ENCODE measurements at regions not wholly inside any gene's neighbourhood (a gene's known extent, or its start where the extent isn't known, plus 50 kb on each side); places are given as distances from the start of the nearest gene placed in this dataset.
"Not testable (repeated sequence)": the region's sequence is repeated elsewhere in the genome, so short reads cannot be mapped to it uniquely, and the experiment has no call there.

- 7 to 23% (median 14%) methylated on average over 4 of the region's 4 CpGs for WGBS, 3 donors
- Histone ChIP-seq H3K36me3 (no peaks in the 10 kb centered on the region), H3K4me3 (no peak overlapping the region), H3K4me1 (ENCODE audit: insufficient read depth) (peaks cover 5% of the 10 kb centered on the region), H3K9me3 (no peaks in the 10 kb centered on the region), H3K27me3 (no peaks in the 10 kb centered on the region), H3K27ac (no peak overlapping the region)
- intact Hi-C loops (cut with DNase I): no loop called here
- no peak for DNase-seq
- TF ChIP-seq CTCF (IDR thresholded peaks at IDR 0.05): no peak
- TF ChIP-seq POLR2A (IDR thresholded peaks at IDR 0.05): no peak
- no peak for TF ChIP-seq EP300 (IDR thresholded peaks at IDR 0.05)
Observed at GRCh38 chr10:4270116-4270515, 485.1 kb upstream of the KLF6 start.

DNA sequence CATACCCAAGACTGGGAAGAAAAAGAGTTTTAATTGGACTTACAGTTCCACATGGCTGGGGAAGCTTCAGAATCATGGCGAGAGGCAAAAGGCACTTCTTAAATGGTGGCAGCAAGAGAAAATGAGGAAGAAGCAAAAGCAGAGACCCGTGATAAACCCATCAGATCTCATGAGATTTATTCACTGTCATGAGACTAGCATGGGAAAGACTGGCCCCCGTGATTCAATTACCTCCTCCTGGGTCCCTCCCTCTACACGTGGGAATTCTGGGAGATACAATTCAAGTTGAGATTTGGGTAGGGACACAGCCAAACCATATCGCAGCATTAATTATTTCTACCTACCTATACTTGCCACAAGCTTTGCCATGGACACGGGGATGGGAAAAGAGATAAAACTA is 483.5 kb upstream of the KLF6 start:
- H3K9me3 ChIP-seq, H3K27ac ChIP-seq, DNase-seq, H3K4me3 ChIP-seq, H3K36me3 ChIP-seq, H3K27me3 ChIP-seq: not testable (repeated sequence)
- intact Hi-C loops (cut with DNase I): loop anchor here in 1 of 4 donors (10.0 kb wide), 1 partner anchor 794 kb away; no protein-coding TSS in a partner anchor
- peaks cover 11% of the 10 kb centered on the region for H3K4me1 ChIP-seq (ENCODE audit: insufficient read depth)
- 94 to 97% (median 94%) methylated on average over 6 of the region's 6 CpGs for WGBS, 3 donors

DNA sequence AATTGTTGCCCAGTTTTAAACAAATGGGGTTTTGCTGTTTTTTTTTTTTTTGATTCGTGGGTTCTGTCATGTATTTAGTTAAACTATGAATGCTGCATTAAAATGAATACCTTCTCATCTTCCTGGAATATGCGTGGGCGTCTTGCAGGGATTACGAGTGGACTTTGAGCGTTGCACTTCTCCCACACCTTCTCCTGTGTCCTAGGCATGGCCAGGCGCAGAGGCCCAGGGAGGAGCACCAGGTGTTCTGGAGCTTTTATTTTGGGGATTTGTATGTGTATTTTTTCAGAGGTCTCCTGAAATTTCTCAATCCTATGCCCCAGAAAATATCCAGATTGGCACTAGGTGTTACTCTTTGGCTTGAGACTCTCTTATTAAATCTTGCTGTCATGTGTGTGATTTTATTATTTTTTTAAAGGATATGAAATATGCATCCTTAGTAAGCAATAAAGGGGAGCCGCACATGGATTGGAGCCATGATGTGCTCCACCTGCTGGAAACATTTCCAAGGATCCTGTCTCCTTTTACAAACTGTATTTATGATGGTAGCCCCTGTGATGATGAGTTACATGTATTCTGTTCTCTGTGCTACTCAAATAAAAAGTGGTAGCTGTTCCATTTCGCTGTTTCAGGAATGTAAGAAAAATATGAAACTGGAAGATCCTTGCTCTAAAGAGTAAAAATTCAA is 482.2 kb upstream of the KLF6 start:
- Histone ChIP-seq H3K27ac (no peak overlapping the region), H3K36me3 (no peaks in the 10 kb centered on the region), H3K9me3 (no peaks in the 10 kb centered on the region), H3K4me1 (ENCODE audit: insufficient read depth) (peaks cover 12% of the 10 kb centered on the region), H3K4me3 (no peak overlapping the region), H3K27me3 (no peaks in the 10 kb centered on the region)
- no peak for TF ChIP-seq EP300 (IDR thresholded peaks at IDR 0.05)
- no peak for TF ChIP-seq POLR2A (IDR thresholded peaks at IDR 0.05)
- no peak for TF ChIP-seq CTCF (IDR thresholded peaks at IDR 0.05)
- WGBS, 3 donors: 48 to 60% (median 57%) methylated on average over 8 of the region's 8 CpGs
- DNase-seq: no peak
- intact Hi-C loops (cut with DNase I): loop anchor here in 1 of 4 donors (10.0 kb wide), 1 partner anchor 792 kb away; no protein-coding TSS in a partner anchor

- no peaks in the 10 kb centered on the region for H3K36me3 ChIP-seq
- no peak overlapping the region for H3K4me3 ChIP-seq
- WGBS, 3 donors: 57 to 60% (median 58%) methylated on average over 4 of the region's 4 CpGs
- TF ChIP-seq EP300 (IDR thresholded peaks at IDR 0.05) (no peak), CTCF (IDR thresholded peaks at IDR 0.05) (no peak), POLR2A (IDR thresholded peaks at IDR 0.05) (no peak)
- no peak for DNase-seq
- intact Hi-C loops (cut with DNase I): loop anchor here in 1 of 4 donors (10.0 kb wide), 1 partner anchor 792 kb away; no protein-coding TSS in a partner anchor
- H3K27ac ChIP-seq: no peak overlapping the region
- no peaks in the 10 kb centered on the region for H3K27me3 ChIP-seq
- peaks cover 12% of the 10 kb centered on the region for H3K4me1 ChIP-seq (ENCODE audit: insufficient read depth)
- H3K9me3 ChIP-seq: no peaks in the 10 kb centered on the region
Observed at GRCh38 chr10:4266416-4267085, 481.5 kb upstream of the KLF6 start.

GRCh38 chr10:4265964-4266363 is 481.0 kb upstream of the KLF6 start:
- 84 to 92% (median 90%) methylated on average over 3 of the region's 3 CpGs for WGBS, 3 donors

More at GRCh38 chr10:4265964-4266363, 481.0 kb upstream of the KLF6 start:
- intact Hi-C loops (cut with DNase I): loop anchor here in 1 of 4 donors (10.0 kb wide), 1 partner anchor 791 kb away; no protein-coding TSS in a partner anchor
- peaks cover 11% of the 10 kb centered on the region for H3K4me1 ChIP-seq (ENCODE audit: insufficient read depth)
- TF ChIP-seq EP300 (IDR thresholded peaks at IDR 0.05): no peak
- no peak for TF ChIP-seq POLR2A (IDR thresholded peaks at IDR 0.05)
- TF ChIP-seq CTCF (IDR thresholded peaks at IDR 0.05): no peak
- no peaks in the 10 kb centered on the region for H3K36me3 ChIP-seq
- no peak overlapping the region for H3K4me3 ChIP-seq
- H3K27me3 ChIP-seq: no peaks in the 10 kb centered on the region
- no peak for DNase-seq
- no peak overlapping the region for H3K27ac ChIP-seq
- H3K9me3 ChIP-seq: no peaks in the 10 kb centered on the region
